ENCODE measurements at regions not wholly inside any gene's neighbourhood (a gene's known extent, or its start where the extent isn't known, plus 50 kb on each side); places are given as distances from the start of the nearest gene placed in this dataset.
"Not testable (repeated sequence)": the region's sequence is repeated elsewhere in the genome, so short reads cannot be mapped to it uniquely, and the experiment has no call there.

DNA sequence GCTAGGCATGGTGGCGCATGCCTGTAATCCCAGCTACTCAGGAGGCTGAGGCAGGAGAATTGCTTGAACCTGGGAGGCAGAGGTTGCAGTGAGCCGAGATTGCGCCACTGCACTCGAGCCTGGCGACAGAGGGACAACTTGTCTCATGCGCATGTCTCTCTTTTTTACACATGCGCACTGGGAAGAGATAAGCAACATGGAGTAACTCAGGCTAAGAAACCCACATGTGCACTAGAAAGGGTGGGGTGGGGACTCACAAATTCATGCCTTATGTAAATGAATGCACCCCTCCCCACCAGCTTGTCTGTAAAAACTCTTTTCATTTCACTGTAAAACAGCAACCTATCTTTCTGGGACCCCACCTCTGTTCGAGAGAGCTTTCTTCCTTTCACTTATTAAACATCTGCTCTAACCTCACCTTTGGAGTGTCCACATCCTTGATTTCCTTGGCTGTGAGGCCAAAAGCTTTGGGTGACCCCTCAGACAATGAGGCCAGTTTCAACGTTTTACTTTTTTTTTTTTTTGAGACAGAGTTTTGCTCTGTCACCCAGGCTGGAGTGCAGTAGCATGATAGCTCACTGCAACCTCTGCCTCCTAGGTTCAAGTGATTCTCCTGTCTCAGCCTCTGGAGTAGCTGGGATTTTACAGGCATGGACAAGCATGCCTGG lies 91.6 kb upstream of the RMP24 start:
- DNase-seq = no peak

DNA sequence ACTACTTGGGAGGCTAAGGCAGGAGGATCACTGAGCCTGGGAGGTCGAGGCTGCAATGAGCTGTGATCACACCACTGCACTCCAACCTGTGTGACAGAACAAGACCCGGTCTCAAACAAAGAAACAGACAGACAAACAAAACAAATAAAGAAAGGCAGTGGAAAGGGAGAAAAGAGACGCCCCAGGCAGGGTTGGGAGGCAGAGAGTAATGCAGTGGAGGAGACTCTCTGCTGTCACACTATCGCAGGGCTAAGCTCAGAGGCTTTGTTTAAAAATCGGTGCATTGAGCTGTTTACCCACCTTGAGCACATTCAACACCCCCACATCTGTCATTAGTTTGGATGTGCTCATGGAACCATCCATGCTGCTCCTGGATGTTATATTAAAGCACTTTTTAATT lies 84.2 kb upstream of the RMP24 start:
- DNase-seq = no peak

DNA sequence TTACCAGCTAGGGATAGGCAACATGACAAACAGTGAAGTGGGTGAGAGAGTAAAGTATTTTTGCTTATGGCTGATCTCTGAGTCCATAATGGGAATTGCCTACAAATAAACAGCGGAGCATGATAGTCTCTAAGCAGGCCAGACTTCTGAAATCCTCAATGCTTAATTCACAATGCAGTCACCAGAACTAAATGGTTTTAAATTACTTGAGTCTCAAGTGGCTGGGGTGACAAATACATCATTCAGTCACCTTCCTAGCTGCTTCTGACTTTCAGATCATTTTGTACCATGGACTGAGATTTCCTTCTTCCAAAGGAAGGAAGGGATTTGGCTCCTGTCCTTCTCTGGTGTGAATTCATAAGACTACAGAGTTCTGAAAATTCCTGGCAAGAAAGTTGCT lies 82.8 kb upstream of the RMP24 start:
- no peak for DNase-seq

DNA sequence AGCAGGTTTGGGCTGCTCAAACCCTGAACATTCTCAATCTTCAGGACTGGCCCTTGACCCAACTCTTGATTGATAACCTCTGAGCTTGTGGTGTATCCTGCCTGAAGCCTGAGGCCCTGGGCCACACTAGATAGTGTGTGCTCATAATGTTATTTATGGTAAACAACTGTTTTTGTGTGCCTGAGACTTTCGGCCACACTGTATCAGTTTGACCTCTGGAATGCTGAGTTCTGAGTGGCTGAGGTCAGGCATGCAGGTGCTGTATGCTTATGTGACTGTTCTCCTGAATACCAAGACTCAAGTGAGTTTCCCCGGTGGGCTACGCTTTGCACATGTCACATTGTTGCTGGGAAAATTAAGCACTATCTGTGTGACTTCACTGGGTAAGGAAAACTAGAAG lies 82.2 kb upstream of the RMP24 start:
- DNase-seq = no peak

DNA sequence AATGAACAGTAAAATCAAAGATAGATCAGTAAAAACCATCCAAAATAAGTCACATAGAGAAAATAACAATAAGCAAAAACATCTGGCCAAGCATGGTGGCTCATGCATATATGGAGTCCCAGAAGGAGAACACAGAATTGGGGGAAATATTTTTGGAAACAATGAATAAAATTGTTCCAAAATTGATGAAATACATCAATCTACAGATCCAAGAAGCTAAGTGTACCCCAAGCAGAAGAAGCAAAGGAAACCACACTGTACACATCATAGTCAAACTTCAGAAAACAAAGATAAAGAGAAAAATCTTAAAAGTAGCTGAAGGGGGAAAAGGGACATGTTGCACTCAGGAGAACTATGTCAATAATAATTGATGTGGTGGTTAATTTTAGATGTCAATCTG lies 80.4 kb upstream of the RMP24 start:
- DNase-seq = no peak

DNA sequence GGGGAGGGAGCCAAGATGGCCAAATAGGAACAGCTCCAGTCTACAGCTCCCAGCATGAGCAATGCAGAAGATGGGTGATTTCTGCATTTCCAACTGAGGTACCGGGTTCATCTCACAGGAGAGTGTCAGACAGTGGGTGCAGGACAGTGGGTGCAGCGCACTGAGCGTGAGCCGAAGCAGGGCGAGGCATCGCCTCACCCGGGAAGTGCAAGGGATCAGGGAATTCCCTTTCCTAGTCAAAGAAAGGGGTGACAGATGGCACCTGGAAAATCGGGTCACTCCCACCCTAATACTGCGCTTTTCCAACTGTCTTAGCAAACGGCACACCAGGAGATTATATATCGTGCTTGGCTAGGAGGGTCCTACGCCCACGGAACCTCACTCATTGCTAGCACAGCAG lies 75.0 kb upstream of the RMP24 start:
- not testable (repeated sequence) for DNase-seq

DNA sequence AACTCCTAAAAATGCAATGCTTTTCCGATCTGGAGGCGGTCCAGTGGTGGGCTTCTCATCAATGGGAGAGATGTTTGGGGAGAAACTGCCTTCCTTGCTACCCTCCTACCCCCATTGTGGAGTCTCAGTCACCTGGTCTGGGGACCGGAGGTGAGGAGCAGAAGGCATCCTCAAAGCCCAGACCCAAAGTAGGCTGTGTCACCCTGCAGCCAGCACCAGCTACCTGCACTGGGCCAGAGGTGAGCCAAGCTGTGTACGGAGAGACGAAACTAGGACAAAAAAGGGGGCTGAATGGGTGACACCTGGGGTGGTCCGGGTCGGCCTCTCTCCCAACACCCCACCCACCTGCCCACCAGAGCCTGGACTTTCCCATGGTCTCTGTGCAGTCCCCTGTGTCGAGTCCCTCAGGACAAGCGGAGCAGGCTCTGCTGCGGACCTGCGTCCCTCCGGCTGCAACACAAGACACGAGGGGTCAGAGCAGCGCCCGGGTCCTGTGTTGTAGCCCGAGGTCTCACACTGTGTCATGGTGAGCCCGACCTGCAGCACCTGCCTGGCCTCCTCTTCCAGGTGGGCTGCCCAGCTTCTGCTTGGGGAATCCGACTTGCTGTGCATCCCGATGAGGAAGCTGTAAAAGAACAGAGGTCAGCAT lies 68.0 kb upstream of the RMP24 start:
- DNase-seq = no peak

DNA sequence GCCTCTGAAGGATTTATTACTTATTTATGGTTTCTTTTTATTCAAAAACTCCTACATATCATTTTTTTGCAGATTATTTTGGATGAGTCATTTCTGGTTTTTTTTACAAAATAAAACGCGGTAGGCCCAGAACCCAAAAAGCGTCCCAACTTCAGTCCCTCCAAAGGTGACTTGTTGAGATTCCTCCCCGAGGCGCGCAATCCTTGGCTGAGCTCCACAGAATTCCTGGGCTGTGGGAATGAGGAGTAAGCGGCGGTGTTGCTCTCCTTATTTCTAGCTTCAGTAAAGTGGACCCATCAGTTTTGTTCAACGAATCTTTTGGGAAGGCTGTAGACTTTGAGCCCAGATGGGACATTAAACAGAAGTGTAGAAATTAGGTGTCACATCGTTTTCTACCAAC lies 67.0 kb upstream of the RMP24 start:
- DNase-seq = no peak

DNA sequence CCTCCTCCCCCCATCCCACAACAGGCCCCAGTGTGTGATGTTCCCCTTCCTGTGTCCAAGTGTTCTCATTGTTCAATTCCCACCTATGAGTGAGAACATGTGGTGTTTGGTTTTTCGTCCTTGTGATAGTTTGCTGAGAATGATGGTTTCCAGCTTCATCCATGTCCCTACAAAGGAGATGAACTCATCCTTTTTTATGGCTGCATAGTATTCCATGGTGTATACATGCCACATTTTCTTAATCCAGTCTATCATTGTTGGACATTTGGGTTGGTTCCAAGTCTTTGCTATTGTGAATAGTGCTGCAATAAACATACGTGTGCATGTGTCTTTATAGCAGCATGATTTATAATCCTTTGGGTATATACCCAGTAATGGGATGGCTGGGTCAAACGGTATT lies 66.2 kb upstream of the RMP24 start:
- DNase-seq = not testable (repeated sequence)

DNA sequence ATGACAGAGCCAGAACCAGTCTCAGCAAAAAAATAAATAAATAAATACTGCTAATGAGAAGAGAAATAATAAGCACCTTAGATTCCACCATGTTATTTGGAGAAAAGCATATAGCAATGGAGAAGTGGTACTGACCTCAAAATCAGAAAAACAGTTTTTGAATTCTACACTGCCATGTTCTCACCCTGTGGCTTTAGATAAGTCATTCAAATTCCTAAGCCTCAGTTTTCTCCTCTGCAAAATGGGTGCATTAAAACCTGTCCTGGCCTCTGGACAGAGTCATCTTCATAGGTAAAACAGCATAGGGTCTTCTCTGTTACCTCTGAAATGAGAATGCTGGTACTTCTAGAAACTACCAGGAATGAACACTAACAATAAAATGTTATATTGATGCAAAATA lies 62.2 kb upstream of the RMP24 start:
- DNase-seq = no peak

DNA sequence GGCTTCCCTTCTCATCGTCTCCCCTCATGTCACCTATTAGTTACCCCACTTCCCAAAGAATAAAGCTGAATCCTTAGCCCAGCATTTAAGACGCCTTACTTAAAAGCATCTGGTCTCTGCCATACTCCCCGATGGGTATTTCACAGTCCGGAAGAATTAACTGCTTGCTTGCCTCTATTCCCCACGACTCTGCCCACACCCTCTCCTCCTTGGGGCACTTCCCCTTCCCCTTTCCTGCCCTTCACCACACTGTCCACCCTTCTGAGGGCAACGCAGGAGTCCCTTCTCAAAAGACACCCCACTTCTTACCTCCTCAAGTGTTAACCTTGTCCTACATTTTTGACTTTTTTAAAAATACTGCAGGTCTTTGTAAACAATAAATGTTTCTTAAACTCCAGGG lies 60.1 kb upstream of the RMP24 start:
- DNase-seq = no peak

DNA sequence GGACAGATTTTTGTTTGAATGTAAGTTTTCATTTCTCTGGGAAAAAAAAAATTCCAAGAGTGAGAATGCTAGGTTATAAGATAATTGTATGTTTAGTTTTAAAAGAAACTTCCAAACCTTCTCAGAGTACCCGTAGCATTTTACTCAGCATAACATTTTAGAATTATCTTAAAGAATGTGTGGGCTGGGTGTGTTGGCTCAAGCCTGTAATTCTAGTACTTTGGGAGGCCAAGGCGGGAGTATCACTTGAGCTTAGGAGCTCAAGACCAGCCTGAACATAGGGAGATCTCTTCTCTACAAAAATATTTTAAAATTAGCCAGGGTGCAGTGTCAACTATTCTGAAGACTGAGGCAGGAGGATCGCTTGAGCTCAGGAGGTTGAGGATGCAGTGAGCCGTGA lies 57.4 kb upstream of the RMP24 start:
- no peak for DNase-seq

DNA sequence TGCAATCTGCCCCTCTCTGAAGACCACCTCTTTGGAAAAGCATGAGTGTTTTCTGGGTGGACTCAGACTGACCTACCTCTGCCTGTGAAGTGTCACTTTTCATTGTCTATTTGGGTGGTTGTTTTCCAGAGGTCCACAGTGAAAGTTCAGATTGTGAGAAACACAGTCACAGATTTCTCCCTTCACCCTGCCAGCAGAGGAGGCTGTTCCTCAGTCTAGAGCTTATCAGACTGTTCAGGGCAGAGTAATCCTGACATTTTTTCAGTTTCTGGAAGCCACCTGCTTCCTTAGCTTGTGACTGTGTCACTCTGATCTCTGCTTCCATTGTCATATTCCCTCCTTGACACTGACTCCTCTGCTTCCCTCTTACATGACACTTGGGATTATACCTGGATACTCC lies 55.4 kb upstream of the RMP24 start:
- no peak for DNase-seq

DNA sequence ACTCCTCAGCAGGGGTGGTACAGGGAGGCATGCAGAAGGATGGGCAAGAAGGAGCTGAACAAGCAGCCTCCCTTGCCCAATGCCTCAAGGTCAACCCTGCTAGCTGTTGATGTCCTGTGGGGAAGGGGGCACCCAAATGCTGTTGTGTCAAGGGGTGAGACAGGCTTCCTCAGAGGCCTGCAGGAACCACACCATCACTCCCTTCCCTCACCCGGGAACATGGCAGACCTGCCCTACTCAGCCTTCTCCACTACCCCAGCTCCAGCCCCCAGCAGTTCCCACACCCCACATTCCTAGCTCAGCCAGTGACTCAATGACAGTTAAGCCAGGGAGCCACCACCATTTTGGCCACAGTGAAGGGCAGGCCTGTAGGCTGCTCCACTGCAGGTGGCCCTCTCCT lies 53.9 kb upstream of the RMP24 start:
- DNase-seq = no peak

DNA sequence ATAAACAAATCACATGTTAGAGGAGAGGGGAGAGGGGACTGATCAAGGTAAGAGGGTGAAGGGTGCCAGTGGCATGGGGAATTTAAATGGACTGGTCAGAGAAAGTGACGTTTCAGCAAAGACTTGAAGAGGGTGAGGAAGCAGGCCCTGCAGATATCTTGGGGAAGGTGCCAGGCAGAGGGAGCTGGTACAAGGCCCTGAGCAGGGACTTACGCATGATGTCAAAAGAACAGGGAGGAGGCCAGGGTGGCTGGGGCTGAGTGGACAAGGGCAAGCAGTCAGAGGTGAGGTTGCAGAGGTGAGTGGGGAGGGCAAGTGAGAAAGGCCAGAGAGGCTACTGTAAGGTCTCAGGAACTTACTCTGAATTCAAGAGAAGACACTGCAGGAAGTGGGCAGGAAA lies 53.3 kb upstream of the RMP24 start:
- DNase-seq = no peak

DNA sequence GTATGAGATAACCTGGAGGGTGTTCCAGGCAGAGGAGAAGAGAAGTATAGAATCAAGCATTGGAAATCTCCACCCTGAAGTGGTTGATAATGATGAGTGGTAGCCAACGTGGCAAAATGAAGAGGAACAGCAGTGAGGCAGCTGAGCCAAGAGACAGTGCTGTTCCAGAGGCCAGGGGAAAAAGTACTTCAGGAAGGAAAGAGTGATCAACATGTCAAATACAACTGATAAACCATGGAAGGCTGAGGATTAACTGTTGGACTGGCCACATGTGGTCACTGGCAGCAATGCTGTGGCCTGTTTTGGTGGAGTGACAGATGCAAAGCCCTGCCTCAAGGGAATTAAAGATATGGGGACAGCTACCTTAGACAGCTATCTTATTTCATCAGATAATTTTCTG lies 51.9 kb upstream of the RMP24 start:
- DNase-seq = no peak
